ENCODE measurements at regions not wholly inside any gene's neighbourhood (a gene's known extent, or its start where the extent isn't known, plus 50 kb on each side); places are given as distances from the start of the nearest gene placed in this dataset.
A peak's percentile ranks its signal among the peaks of the same experiment; 100 is the strongest.

GRCh38 chr2:6525475-6525964 lies 340.2 kb downstream of the CMPK2 start:
- DNase-seq (ENCODE audit: low spot score): no peak

GRCh38 chr2:6526093-6526824 lies 339.4 kb downstream of the CMPK2 start:
- DNase-seq (ENCODE audit: low spot score): no peak

GRCh38 chr2:6531304-6531703 lies 334.4 kb downstream of the CMPK2 start:
- DNase-seq (ENCODE audit: low spot score): no peak

GRCh38 chr2:6535572-6535971 lies 330.1 kb downstream of the CMPK2 start:
- peak; percentile 76 for DNase-seq (ENCODE audit: low spot score)

DNA sequence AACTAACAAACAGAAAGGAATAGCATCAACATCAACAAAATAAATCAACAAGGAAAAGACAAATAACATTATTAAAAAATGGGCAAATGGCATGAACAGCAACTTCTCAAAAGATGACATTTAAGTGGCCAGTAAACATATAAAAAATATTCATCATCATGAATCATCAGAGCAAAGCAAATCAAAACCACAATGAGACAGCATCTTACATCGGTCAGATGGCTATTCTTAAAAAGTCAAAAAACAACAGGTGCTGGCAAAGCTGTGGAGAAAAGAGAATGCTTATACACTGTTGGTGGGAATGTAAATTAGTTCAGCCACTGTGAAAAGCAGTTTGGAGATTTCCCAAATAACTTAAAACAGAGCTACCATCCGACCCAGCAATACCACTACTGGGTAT lies 327.1 kb downstream of the CMPK2 start:
- no peak for DNase-seq (ENCODE audit: low spot score)

- DNase-seq (ENCODE audit: low spot score): no peak
These were observed 320.4 kb downstream of the CMPK2 start for GRCh38 chr2:6545336-6545735.

DNA sequence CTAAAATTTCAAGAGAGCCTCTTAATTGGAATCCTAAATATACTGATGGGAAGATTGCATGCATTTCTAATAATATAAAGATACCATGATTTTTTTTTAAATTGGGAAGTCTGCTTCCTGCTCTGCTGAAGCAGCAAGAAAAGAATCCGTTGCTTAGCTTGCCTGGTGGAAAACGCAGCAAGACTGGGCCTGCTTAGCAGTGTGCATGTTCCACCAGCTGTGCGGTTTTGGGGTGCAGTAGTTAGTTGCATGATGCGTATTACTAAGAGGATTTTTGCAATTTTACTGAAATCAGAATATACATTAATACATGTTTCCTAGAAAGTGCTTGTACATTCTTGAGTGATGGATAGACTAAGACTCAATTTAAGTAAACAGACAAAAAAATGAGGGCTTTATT lies 319.9 kb downstream of the CMPK2 start:
- DNase-seq (ENCODE audit: low spot score): no peak

DNA sequence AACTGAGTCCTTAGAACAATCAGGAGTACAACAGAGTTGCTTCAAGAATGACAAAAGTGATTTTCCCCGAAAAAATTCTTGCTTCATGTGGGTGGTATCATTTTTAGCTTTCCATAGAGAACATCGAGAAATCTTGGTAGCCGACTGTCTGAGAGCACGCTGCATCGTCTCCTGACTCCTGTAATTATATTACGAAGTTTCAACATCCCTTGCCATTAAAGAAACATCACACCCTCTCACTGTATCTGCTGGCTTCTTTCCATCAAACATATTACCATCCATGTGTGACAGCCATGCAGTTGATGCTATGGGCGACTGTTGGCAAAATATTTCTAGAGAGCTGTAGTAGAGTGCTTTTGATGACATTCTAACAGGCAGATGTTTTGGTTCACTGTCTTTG lies 311.2 kb downstream of the CMPK2 start:
- DNase-seq (ENCODE audit: low spot score): peak; percentile 52

GRCh38 chr2:6556755-6557154 lies 309.0 kb downstream of the CMPK2 start:
- DNase-seq (ENCODE audit: low spot score): no peak

DNA sequence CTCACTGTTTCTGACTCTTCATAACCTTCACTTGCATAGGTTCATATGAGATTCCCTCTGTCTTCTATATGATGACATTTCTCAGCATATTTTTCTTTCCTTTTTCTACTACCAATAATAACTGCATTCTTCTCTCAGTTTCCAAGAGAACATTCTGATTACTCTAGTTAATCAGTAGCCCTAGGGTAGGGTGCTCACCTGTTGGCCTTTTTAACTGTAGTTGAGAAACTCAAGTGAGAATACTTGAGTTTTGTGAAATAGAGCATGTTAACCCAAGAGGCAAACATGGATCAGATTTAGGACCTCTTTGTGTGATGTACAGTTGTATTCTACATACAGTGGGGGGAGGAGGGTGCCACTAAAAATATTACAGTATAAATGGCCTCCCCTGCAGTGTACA lies 308.0 kb downstream of the CMPK2 start:
- DNase-seq (ENCODE audit: low spot score): no peak

- DNase-seq (ENCODE audit: low spot score): no peak
These were observed 302.9 kb downstream of the CMPK2 start for GRCh38 chr2:6562771-6563170.

DNA sequence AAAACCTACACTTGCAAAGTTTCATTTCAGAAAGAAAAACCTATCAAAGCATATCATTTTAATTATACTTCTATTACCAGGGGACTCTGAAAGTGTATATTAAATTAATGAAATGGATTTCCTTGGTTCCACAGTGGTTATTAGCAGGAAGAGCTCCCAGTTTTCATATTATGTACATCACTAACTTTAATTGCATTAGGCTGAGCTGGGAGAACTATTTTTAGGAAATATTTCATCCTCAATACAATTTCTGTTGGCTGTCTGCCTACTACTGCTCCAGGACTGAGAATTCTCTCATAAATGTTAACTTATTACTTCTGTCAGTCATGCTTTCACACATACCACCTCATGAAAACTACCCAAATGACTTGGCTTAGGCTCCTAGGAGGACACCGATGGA lies 301.4 kb downstream of the CMPK2 start:
- no peak for DNase-seq (ENCODE audit: low spot score)

GRCh38 chr2:6574121-6574520 lies 291.6 kb downstream of the CMPK2 start:
- no peak for DNase-seq (ENCODE audit: low spot score)

GRCh38 chr2:6576302-6576701 lies 289.4 kb downstream of the CMPK2 start:
- DNase-seq (ENCODE audit: low spot score): no peak

- no peak for DNase-seq (ENCODE audit: low spot score)
These were observed 287.7 kb downstream of the CMPK2 start for GRCh38 chr2:6577960-6578359.

DNA sequence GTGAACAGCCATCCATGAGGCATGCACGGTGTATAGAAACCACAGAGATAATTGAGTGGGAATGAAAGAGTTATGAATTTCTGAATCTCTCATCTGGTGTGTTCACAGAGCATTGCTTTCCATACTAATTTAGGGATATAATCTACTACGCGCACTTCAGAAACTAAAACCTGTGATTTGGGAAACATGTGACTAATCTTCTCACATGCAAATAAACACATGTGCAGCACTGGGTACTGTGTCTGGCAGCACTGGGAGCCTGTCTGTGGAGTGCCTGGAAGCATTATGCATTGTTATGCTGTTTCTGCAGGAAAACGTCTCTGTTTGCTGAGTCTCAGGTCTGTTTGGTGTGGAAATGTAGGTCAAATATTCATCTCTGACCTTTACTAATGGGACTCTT lies 287.3 kb downstream of the CMPK2 start:
- DNase-seq (ENCODE audit: low spot score): no peak

DNA sequence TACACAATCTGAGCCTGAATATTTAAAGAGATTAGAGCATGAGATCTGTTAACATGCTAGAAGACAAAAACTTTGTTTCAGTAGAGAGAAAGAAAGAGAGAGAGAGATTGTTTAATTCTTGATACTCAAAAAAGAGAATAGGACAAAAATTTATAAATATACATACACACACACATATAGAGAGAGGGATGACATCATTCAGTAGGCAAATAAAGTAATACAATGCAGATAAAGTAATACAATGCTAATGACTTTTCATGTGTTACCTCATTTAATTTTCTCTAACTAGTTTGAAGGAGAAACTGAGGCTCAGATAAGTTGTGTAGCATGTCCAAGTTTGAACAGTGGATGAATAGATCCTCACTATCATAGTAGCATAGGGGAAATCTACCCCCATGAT lies 286.4 kb downstream of the CMPK2 start:
- no peak for DNase-seq (ENCODE audit: low spot score)

GRCh38 chr2:6580982-6581381 lies 284.7 kb downstream of the CMPK2 start:
- no peak for DNase-seq (ENCODE audit: low spot score)

DNA sequence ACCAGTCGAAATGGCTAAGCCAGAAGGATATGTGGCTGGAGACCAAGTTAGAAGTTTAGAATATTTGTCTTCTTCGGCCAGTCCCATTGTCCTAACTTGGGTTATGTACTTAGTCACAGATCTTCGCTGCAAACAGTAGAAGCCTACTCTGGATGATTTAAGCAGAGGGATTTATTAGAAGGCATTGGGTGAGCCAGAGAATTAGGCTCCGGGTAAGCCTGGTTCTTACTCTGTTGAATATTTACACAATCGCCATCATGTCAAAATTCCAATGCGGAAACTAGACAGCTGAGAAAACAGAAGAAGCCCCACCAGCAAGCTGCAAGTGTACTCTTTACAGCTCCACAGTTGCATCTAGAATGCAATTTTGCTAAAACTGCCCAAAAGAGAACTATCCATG lies 276.6 kb downstream of the CMPK2 start:
- DNase-seq (ENCODE audit: low spot score): no peak

DNA sequence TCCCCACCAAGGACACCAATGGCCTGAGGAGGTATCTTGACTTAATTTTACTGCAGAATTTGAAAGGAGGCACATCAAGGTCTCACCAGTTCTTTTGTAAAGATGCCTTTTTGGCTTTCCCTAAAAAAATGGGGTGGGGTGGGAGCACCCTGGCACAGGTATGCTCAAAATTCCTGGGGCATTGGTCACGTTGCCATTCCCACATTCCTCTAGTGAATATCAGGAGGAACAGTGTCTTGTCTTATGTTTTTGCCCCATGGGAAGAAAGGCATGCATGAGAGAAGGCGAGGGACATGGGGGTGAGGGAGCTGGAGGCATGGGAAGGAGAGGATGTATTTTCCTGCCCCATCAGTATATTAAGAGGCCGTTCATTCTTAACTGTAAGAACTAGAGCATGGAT lies 275.3 kb downstream of the CMPK2 start:
- no peak for DNase-seq (ENCODE audit: low spot score)

DNA sequence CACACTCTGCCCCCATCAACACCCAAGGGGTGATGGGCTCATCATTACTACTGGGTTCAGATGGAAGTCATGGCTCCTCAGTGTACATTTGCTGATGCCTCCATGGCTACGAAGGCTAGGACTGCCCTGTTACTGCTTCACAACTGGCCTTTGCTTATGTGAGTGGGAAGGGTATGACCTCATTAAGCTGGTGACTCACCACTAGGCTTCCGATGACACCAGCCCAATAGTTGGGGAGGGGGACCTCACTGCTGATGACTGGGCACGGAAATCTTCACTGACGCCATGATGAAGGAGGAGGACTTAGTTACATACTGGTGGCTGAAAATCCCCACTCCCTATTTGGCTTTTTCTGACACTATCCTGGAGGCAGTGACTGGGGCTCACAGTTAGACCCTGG lies 263.2 kb downstream of the CMPK2 start:
- DNase-seq (ENCODE audit: low spot score): no peak

DNA sequence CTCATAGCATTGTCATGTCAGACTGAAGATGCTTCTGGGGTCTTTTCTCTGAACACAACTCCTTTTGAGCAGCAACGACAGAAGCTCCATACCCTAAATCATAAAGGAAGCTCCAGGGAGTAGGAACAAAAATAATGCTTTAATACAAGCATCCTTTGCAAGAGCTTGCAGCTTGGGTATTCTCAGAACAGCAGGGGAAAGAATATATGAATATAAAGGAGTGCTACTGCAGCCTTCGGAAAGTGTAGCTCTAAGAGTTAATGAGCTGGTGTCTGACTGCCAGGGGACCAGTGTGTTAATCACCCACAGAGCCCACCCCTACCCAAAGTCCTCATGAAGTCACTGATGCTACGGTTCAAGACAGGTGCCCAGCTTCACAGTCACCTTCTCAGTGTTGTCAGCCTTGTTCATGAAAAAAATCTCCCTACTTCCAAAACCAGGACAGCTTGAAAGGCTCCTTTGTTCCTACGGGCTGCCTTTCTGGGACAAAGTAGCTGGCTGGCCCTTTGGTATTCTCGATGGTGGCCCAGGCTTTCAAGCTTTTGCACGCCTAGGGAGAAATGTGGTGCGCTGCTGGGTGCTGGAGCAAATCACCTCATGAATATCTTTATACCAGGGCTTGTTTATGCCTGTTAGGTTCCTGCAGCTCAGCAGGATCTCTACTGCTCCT lies 259.7 kb downstream of the CMPK2 start:
- peak; percentile 5 for DNase-seq (ENCODE audit: low spot score)

- DNase-seq (ENCODE audit: low spot score): no peak
These were observed 247.9 kb downstream of the CMPK2 start for GRCh38 chr2:6617794-6618193.

DNA sequence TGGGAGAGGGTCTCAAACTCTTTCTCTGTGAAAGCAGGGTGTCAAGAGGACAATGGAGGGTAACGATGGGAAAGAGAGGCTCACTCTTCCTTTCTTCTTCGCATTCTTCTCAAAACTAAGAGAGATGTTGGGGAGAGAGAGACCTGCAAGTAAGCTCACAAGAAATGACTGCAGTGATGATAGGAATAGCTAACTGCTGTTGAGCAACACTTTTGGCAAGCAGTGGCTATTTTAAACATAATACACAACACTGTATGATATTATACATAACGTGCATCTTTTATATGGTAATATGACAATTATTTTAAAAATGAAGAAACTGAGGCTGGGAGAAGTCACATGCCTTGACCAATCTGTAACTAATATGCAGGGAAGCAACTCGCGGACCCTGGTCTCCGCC lies 247.5 kb downstream of the CMPK2 start:
- no peak for DNase-seq (ENCODE audit: low spot score)

Measured in putamen (tissue), 1 donor.